Activated naive CD8-positive, alpha-beta T cell treated with anti-CD3 and anti-CD28 coated beads, Interleukin-2, amount 10 ng/mL, durations not matched to agents 7 days and 5 days (primary cell): ENCODE measurements at regions not wholly inside any gene's neighbourhood (a gene's known extent, or its start where the extent isn't known, plus 50 kb on each side); places are given as distances from the start of the nearest gene placed in this dataset.

Experiments used
- ATAC-seq: fragments of 150-1000 bp; cut with Tn5 transposase; one replicate; pipeline ENCODE4 v1.10.0; 2021; ENCODE audit warnings: low read depth, moderate library complexity
- POLR2A ChIA-PET: fragments of 350-600 bp; sonication (Branson Sonifier 250); formaldehyde crosslinking; loops from one replicate; lab custom pipeline; 2021; ENCODE audit warnings: antibody characterized with exemption; lab: Charles Lee
- DNase-seq: peaks from one replicate; pipeline ENCODE4 v3.0.0; 2021
- H3K27ac Mint-ChIP-seq: one replicate; pipeline ENCODE4 v1.8.0; 2022; ENCODE audit warnings: mild to moderate bottlenecking, mixed read lengths
- H3K27me3 Mint-ChIP-seq: one replicate; pipeline ENCODE4 v1.8.0; 2022; ENCODE audit warnings: mild to moderate bottlenecking, moderate library complexity, mixed read lengths
- H3K36me3 Mint-ChIP-seq: one replicate; pipeline ENCODE4 v1.8.0; 2021; ENCODE audit warnings: mild to moderate bottlenecking, mixed read lengths
- H3K4me1 Mint-ChIP-seq: one replicate; pipeline ENCODE4 v1.8.0; 2021; ENCODE audit warnings: mixed read lengths
- H3K4me3 Mint-ChIP-seq: one replicate; pipeline ENCODE4 v1.8.0; 2022; ENCODE audit warnings: mild to moderate bottlenecking, moderate library complexity, mixed read lengths
- H3K9me3 Mint-ChIP-seq: one replicate; pipeline ENCODE4 v1.8.0; 2021; ENCODE audit warnings: mixed read lengths

DNA sequence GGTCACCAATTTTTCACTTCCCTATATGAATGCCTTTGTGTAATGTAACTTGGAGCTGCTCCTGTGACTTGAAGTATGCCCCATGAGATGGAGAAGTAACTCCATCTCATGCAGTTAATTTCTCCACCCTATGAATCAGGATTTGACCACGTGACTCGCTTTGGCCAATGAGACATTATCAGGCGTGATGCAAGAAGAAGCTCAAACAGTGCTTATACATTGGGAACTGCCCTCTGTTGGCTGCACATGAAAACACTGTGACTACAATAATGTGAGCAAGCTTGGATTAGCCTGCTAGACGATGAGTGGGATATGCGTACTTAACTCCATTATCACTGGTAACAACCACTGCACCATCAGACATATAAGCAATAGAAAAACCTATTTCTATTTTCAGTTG, 684.4 kb downstream of the PLA2G4A start:
- Mint-ChIP-seq H3K27ac (no peak overlapping the region), H3K27me3 (no peaks in the 10 kb centered on the region), H3K4me1 (no peaks in the 10 kb centered on the region), H3K36me3 (no peaks in the 10 kb centered on the region), H3K4me3 (no peak overlapping the region), H3K9me3 (peaks cover 5% of the 10 kb centered on the region)
- POLR2A ChIA-PET = no interaction called here
- no peak for DNase-seq
- ATAC-seq = no peak

DNA sequence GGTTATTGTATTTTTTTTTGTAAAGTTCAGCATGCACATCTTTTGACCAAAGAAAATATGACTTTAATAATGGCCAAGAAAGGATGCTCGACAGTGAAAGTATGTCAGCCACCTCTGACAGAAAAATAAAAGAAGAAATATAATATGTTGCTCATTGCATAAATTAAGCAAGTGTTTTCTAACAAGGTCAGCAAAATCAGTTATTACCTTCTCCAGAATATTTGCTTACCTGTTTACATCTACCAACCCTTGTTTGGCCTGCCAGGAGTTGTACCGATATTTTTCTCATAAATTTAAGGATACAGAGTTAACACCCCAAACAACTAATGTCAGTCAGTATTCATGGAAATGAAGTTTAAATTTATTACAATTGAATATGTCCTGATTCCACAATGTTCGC, 685.4 kb downstream of the PLA2G4A start:
- Mint-ChIP-seq H3K36me3 (no peaks in the 10 kb centered on the region), H3K27me3 (no peaks in the 10 kb centered on the region), H3K4me3 (no peak overlapping the region), H3K9me3 (peaks cover 5% of the 10 kb centered on the region), H3K4me1 (no peaks in the 10 kb centered on the region), H3K27ac (no peak overlapping the region)
- DNase-seq = no peak
- POLR2A ChIA-PET = no interaction called here
- no peak for ATAC-seq

DNA sequence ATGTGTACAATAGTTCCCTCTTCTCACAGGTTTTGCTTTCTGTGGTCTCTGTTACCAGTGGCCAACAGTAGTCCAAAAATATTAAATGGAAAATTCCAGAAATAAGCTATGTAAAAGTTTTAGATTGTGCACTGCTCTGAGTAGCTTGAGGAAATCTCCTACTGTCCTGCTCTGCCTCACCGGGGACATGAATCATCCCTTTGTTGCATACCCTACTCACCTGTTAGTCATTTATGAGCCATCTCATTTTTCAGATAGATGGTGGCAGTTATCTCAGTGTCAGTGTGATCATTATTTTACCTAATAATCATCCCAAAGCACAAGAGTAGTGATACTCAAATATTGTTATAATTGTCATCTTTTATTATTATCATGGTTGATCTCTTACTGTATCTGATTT, 688.1 kb downstream of the PLA2G4A start:
- Mint-ChIP-seq H3K4me3 (no peak overlapping the region), H3K27ac (no peak overlapping the region), H3K9me3 (peaks cover 5% of the 10 kb centered on the region), H3K36me3 (no peaks in the 10 kb centered on the region), H3K27me3 (no peaks in the 10 kb centered on the region), H3K4me1 (no peaks in the 10 kb centered on the region)
- DNase-seq = no peak
- ATAC-seq = no peak
- POLR2A ChIA-PET = no interaction called here

DNA sequence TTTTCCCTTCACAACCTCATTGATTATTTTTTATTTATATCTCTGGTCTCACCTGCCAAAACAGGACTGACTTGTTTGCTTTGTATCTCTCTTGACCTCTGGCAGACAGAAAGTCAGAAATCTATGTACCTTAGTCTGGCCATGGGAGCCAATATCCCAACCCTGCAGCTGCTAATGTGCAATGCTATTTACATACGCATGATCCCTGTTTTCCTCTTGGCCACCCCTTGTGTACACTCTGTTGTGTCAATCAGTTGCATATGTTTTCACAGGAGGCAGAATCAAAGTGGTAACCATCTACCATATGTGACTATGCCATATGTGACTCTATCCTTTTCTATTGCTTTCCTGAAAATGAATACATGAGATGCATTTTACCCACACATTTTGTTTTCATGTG, 688.8 kb downstream of the PLA2G4A start:
- Mint-ChIP-seq H3K4me1 (no peaks in the 10 kb centered on the region), H3K27ac (no peak overlapping the region), H3K36me3 (no peaks in the 10 kb centered on the region), H3K9me3 (peaks cover 5% of the 10 kb centered on the region), H3K27me3 (no peaks in the 10 kb centered on the region), H3K4me3 (no peak overlapping the region)
- DNase-seq = no peak
- POLR2A ChIA-PET = no interaction called here
- no peak for ATAC-seq

DNA sequence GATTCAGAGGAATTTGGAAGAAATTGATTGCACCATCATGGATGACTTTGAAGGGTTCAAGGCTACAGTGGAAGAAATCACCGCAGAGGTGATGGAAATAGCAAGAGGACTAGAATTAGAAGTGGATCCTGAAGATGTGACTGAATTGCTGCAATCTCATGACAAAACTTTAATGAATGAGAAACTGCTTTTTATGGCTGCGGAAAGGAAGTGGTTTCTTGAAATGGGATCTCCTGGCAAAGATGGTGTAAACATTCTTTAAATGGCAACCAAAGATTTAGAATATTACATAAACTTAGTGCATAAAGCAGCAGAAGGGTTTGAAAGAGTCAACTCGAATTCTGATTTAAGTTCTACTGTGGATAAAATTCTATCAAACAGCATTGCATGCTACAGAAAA, 698.6 kb downstream of the PLA2G4A start:
- Mint-ChIP-seq H3K4me3 (no peak overlapping the region), H3K4me1 (no peaks in the 10 kb centered on the region), H3K27ac (no peak overlapping the region), H3K27me3 (no peaks in the 10 kb centered on the region), H3K36me3 (no peaks in the 10 kb centered on the region), H3K9me3 (peaks cover 2% of the 10 kb centered on the region)
- DNase-seq = no peak
- no peak for ATAC-seq
- POLR2A ChIA-PET = no interaction called here

DNA sequence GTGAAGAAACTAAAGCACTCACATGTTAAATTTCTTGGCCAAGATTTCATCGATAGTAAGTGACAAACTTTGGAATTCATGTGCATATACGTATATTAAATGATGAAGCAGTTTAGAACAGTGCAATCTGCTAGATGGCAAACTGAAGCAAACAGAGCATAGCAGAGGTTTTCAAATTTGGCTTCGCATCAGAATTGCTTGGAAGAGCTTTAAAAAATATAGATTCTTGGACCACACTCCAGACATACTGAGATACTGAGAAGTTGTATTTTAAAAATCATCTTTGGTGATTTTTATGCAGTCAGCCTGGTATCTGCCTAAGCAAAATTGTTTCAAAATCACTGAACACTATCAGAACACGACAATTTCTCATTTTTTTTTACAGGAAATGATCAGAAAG, 709.2 kb downstream of the PLA2G4A start:
- Mint-ChIP-seq H3K27ac (no peak overlapping the region), H3K4me1 (no peaks in the 10 kb centered on the region), H3K27me3 (no peaks in the 10 kb centered on the region), H3K9me3 (no peaks in the 10 kb centered on the region), H3K4me3 (no peak overlapping the region), H3K36me3 (no peaks in the 10 kb centered on the region)
- DNase-seq (no peak), ATAC-seq (no peak)
- POLR2A ChIA-PET = no interaction called here

DNA sequence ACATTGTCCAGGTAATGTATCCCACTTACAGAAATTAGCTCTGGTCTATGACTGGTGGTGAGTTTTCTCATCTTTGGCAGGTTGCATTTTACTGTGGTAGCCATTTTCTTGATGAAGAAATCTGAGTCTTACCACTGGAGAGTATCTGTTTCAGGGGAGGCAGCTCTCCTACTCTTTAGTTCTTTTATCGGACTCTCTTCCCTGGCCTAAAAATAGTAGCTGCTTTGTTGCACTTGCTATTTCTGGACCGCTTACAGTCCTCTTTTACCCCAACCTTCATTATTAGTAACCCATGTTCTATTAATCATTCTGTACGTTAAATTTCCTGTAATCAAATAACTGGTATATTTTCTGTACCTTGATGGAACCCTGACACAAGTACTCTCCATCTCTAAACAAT, 720.8 kb downstream of the PLA2G4A start:
- POLR2A ChIA-PET = no interaction called here
- peaks cover 2% of the 10 kb centered on the region for H3K9me3 Mint-ChIP-seq
- ATAC-seq = no peak
- H3K4me1 Mint-ChIP-seq = no peaks in the 10 kb centered on the region
- no peak for DNase-seq
- no peak overlapping the region for H3K4me3 Mint-ChIP-seq
- H3K27me3 Mint-ChIP-seq = no peaks in the 10 kb centered on the region
- H3K27ac Mint-ChIP-seq = no peak overlapping the region
- no peaks in the 10 kb centered on the region for H3K36me3 Mint-ChIP-seq

DNA sequence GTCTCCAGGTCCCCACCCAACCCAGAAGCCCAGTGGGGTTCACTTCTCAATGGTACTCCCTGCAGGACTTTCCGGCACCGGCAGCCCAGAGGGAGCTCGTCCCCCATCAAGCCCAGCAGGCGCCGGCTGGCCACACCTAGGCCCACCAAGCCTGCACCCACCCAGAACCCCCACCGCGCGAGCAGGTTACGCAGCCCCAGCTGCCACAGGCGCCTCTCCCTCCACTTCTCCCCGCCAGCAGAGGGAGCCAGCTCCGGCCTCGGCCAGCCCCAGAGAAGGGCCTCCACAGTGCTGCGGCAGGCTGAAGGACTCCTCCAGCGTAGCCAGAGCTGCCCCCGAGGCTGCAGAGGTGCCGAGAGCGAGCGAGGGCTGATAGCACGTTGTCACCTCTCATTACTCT, 722.3 kb downstream of the PLA2G4A start:
- Mint-ChIP-seq H3K4me1 (no peaks in the 10 kb centered on the region), H3K9me3 (peaks cover 4% of the 10 kb centered on the region), H3K27ac (no peak overlapping the region), H3K27me3 (no peaks in the 10 kb centered on the region), H3K36me3 (no peaks in the 10 kb centered on the region), H3K4me3 (no peak overlapping the region)
- POLR2A ChIA-PET = no interaction called here
- ATAC-seq = no peak
- DNase-seq = no peak

DNA sequence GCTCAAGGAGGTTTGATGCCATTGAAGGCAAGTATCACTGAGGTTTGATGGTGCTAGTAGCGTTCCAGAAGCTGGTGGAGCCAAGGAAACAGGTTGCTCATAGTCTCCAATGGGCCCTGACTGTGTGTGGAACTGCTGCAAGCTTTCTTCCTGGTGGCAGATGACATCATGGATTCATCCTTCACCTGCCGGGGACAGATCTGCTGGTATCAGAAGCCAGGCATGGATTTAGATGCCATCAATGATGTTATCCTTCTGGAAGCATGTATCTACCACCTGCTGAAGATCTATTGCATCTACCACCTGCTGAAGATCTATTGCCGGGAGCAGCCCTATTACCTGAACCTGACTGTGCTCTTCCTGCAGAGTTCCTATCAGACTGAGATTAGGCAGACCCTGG, 734.4 kb downstream of the PLA2G4A start:
- no peaks in the 10 kb centered on the region for H3K27me3 Mint-ChIP-seq
- POLR2A ChIA-PET = no interaction called here
- ATAC-seq (no peak), DNase-seq (no peak)
- no peaks in the 10 kb centered on the region for H3K36me3 Mint-ChIP-seq
- H3K4me1 Mint-ChIP-seq = no peaks in the 10 kb centered on the region
- H3K9me3 Mint-ChIP-seq = peaks cover 3% of the 10 kb centered on the region
- H3K4me3 Mint-ChIP-seq = no peak overlapping the region
- no peak overlapping the region for H3K27ac Mint-ChIP-seq

DNA sequence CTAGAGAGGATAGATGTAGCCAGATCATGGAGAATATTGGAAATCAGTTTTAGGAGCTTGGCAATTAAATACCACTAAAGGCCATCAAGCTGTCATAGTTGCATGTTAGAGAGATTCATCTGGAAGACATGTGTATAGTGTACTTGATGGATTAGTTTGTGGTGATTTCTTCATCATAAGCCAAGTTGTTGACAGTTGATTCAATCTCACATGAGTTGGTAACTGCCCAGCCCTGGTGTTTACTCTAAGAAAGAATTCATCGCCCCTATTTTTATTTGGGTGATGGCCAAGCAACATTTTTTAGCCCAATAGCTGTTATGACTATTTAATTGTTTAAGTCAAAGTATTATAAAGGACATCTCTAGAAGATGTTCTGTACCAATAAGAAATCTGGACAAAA, 737.6 kb downstream of the PLA2G4A start:
- Mint-ChIP-seq H3K27me3 (no peaks in the 10 kb centered on the region), H3K9me3 (peaks cover 1% of the 10 kb centered on the region), H3K4me1 (no peaks in the 10 kb centered on the region), H3K27ac (no peak overlapping the region), H3K36me3 (no peaks in the 10 kb centered on the region), H3K4me3 (no peak overlapping the region)
- DNase-seq = no peak
- POLR2A ChIA-PET = no interaction called here
- ATAC-seq = no peak

DNA sequence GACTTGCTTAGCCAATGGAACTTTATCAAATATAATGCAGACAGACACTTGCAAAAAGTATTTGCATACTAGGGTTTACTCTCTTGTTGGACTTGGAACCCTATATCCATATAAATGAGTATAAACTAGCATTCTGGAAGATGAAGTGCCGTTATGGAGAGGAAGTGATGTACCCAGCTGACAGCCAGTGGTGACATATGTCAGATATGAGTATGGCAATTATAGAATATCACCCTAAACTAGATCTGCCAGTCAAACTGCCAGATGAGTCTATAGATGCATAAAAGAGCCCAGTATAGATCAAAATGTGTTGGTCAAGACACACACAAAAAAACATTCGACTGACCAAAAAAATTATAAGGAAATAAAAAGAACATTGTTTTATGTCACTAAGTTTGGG, 739.3 kb downstream of the PLA2G4A start:
- no peak for DNase-seq
- Mint-ChIP-seq H3K9me3 (peaks cover 1% of the 10 kb centered on the region), H3K27me3 (no peaks in the 10 kb centered on the region), H3K4me3 (no peak overlapping the region), H3K27ac (no peak overlapping the region), H3K36me3 (no peaks in the 10 kb centered on the region), H3K4me1 (no peaks in the 10 kb centered on the region)
- no peak for ATAC-seq
- POLR2A ChIA-PET = no interaction called here

DNA sequence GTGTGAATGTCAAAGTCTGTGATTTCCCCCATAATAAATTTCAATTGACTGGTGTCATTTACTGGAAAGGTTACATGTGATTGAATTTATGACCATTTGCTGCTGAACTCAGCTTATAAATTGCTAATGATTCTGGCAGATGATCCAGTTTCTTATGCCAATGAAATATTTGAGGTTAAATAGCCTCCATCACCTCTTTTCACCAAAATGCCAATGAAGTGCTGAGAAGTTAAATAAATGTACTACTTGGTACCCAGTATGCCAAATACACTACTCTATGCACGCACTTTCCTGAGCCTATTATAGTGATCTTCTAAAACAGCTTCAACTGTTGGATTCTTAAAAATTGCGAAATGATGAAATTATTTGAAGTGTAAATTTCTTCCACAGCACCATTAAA, 741.4 kb downstream of the PLA2G4A start:
- Mint-ChIP-seq H3K27ac (no peak overlapping the region), H3K4me1 (no peaks in the 10 kb centered on the region), H3K9me3 (peaks cover 1% of the 10 kb centered on the region)

DNA sequence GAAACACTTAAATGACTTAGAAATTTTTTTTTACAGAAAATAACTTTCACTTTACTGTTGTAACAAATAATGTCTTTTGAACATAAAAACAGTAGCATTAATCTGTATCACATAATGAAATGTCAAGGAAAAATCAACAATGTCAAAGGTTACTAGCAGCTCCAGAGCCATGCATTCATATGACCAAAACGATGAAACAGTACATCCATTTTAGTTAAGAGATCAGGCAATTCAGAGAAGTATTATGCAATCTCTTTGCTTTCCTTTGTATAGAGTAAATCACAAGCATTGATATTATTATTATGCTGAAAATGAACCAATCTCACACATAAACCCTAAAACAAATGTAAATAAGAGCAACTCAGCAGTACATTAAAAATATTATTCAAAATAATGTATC, 748.9 kb downstream of the PLA2G4A start:
- Mint-ChIP-seq H3K4me1 (no peaks in the 10 kb centered on the region), H3K36me3 (no peaks in the 10 kb centered on the region), H3K4me3 (no peak overlapping the region), H3K27me3 (no peaks in the 10 kb centered on the region), H3K27ac (no peak overlapping the region), H3K9me3 (peaks cover 5% of the 10 kb centered on the region)
- DNase-seq (no peak), ATAC-seq (no peak)
- POLR2A ChIA-PET = no interaction called here

More for the DNA sequence above, 741.4 kb downstream of the PLA2G4A start:
- Mint-ChIP-seq H3K36me3 (no peaks in the 10 kb centered on the region), H3K4me3 (no peak overlapping the region), H3K27me3 (no peaks in the 10 kb centered on the region)
- POLR2A ChIA-PET = no interaction called here
- no peak for ATAC-seq
- no peak for DNase-seq

DNA sequence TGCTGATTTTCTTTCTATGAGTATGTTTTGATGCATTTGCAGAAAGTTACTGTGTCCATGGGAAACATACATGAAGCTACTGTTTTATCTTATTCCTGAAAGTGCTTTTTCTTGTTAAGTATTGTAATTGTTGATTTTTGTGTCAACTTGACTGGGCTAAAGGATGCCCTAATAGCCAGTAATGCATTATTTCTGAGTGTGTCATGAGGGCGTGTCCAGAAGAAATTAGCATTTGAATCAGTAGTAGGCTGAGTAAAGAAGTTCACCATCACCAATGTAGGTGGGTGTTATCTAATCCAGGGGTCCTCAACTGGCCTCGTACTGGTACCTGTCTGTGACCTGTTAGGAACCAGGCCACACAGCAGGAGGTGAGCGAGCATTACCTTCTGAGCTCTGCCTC, 760.2 kb downstream of the PLA2G4A start:
- ATAC-seq (no peak), DNase-seq (no peak)
- no peaks in the 10 kb centered on the region for H3K27me3 Mint-ChIP-seq
- no peak overlapping the region for H3K27ac Mint-ChIP-seq
- H3K4me3 Mint-ChIP-seq = no peak overlapping the region
- POLR2A ChIA-PET = no interaction called here
- no peaks in the 10 kb centered on the region for H3K9me3 Mint-ChIP-seq
- H3K4me1 Mint-ChIP-seq = no peaks in the 10 kb centered on the region
- H3K36me3 Mint-ChIP-seq = no peaks in the 10 kb centered on the region

DNA sequence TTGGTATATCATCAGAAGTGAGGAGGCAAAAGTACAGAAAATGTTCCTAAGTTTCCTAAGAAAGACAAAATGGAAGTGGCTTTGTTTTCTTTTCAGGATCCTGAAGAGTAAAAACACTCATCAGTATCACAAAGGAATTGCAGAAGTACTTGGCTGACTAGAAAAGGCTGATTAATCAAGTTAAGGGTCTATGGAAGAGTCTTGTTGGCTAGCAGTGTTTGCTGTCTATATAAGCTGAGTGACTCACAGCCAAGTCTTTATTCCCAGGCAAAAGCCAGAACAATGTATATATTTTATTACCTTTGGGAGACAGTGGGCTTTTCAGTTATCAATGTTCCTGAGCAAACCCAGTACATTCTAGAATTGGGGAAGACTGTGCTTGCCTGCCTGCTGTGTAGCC, 777.0 kb downstream of the PLA2G4A start:
- no peaks in the 10 kb centered on the region for H3K36me3 Mint-ChIP-seq
- DNase-seq (no peak), ATAC-seq (no peak)
- no peaks in the 10 kb centered on the region for H3K27me3 Mint-ChIP-seq
- H3K4me3 Mint-ChIP-seq = no peak overlapping the region
- H3K27ac Mint-ChIP-seq = no peak overlapping the region
- H3K9me3 Mint-ChIP-seq = peaks cover 6% of the 10 kb centered on the region
- H3K4me1 Mint-ChIP-seq = no peaks in the 10 kb centered on the region
- POLR2A ChIA-PET = no interaction called here
